ENCODE measurements at regions not wholly inside any gene's neighbourhood (a gene's known extent, or its start where the extent isn't known, plus 50 kb on each side); places are given as distances from the start of the nearest gene placed in this dataset.

GRCh38 chr5:57406641-57407040, 76.0 kb downstream of the ACTBL2 start:
- TF ChIP-seq CTCF (IDR thresholded peaks at IDR 0.05) = no peak
- TF ChIP-seq POLR2A (IDR thresholded peaks at IDR 0.05) = no peak
